ENCODE measurements at regions not wholly inside any gene's neighbourhood (a gene's known extent, or its start where the extent isn't known, plus 50 kb on each side); places are given as distances from the start of the nearest gene placed in this dataset.

GRCh38 chr2:136433261-136433660 is 315.3 kb upstream of the CXCR4 start:
- TF ChIP-seq, protein P1, sequence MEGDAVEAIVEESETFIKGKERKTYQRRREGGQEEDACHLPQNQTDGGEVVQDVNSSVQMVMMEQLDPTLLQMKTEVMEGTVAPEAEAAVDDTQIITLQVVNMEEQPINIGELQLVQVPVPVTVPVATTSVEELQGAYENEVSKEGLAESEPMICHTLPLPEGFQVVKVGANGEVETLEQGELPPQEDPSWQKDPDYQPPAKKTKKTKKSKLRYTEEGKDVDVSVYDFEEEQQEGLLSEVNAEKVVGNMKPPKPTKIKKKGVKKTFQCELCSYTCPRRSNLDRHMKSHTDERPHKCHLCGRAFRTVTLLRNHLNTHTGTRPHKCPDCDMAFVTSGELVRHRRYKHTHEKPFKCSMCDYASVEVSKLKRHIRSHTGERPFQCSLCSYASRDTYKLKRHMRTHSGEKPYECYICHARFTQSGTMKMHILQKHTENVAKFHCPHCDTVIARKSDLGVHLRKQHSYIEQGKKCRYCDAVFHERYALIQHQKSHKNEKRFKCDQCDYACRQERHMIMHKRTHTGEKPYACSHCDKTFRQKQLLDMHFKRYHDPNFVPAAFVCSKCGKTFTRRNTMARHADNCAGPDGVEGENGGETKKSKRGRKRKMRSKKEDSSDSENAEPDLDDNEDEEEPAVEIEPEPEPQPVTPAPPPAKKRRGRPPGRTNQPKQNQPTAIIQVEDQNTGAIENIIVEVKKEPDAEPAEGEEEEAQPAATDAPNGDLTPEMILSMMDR (IDR thresholded peaks at IDR 0.05), result no peak
- no peak for TF ChIP-seq TCF7L2 (IDR thresholded peaks at IDR 0.05; ENCODE audit: low read depth, low read length)
- TF ChIP-seq POLR2AphosphoS5 (IDR thresholded peaks at IDR 0.05; ENCODE audit: low read depth, low read length), result no peak
